HL-60 (cell line): ENCODE measurements at regions not wholly inside any gene's neighbourhood (a gene's known extent, or its start where the extent isn't known, plus 50 kb on each side); places are given as distances from the start of the nearest gene placed in this dataset.

ENCODE experiments used
- DNase-seq, 2 experiments: peaks; one replicate each; pipeline ENCODE4 v3.0.0-alpha.2; 2010 to 2020; ENCODE audit warnings: low read depth in 1 of 2, low spot score in 1 of 2
- H3K27ac ChIP-seq: fragments of 250-450 bp; sonication (Bioruptor Pico); replicated peaks from 2 replicates; pipeline ENCODE4 v1.5.1; 2020; ENCODE audit warnings: mild to moderate bottlenecking, moderate library complexity
- H3K27me3 ChIP-seq: fragments of 250-450 bp; sonication (Bioruptor Pico); 2 replicates; pipeline ENCODE4 v1.5.1; 2021; ENCODE audit warnings: mild to moderate bottlenecking, moderate library complexity; ENCODE audit not compliant: insufficient read depth, poor library complexity, severe bottlenecking
- H3K4me3 ChIP-seq: replicated peaks from 2 replicates; pipeline ENCODE4 v1.5.1; 2011; ENCODE audit warnings: mild to moderate bottlenecking, control low read depth, low read length; ENCODE audit not compliant: insufficient read depth
- GABPA ChIP-seq: IDR thresholded peaks from 2 replicates; pipeline ENCODE4 v1.6.1; 2012; ENCODE audit warnings: low read depth
- POLR2AphosphoS5 ChIP-seq: IDR thresholded peaks from 2 replicates; pipeline ENCODE4 v1.6.1; 2012; ENCODE audit warnings: low read depth
- SPI1 ChIP-seq: IDR thresholded peaks from 2 replicates; pipeline ENCODE4 v1.6.1; 2012; ENCODE audit warnings: low read depth, mild to moderate bottlenecking, borderline replicate concordance
- TF ChIP-seq, protein P1 (sequence below): IDR thresholded peaks from 2 replicates; pipeline ENCODE4 v1.6.1; 2012; ENCODE audit warnings: low read depth; ENCODE audit not compliant: insufficient replicate concordance
- TF ChIP-seq, protein P2 (sequence below): IDR thresholded peaks from one replicate; pipeline ENCODE4 v1.5.1; 2011; ENCODE audit warnings: low read length, control low read depth, inconsistent platforms; ENCODE audit not compliant: insufficient read depth

DNA sequence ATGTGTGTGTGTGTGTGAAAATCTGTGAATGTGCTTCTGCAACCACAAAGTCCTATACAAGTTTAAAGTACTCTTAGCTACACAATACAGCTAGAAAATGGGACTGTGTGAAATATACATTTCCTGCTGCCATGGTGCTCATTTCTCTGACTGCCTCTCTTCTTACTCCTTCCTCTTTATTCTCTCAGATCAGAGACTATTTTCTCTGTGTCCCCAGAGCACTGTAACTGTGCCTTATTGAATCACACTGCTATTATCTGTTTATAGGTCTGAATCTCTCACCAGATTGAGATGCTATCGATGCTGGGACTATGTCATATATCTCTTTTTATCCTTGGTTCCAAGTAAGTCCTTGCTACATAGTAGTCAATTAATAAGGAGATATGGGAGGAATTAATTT lies 217.9 kb upstream of the SLCO3A1 start:
- no peaks in the 10 kb centered on the region for H3K27me3 ChIP-seq
- no peak for DNase-seq
- no peak overlapping the region for H3K27ac ChIP-seq
- TF ChIP-seq, protein P1, sequence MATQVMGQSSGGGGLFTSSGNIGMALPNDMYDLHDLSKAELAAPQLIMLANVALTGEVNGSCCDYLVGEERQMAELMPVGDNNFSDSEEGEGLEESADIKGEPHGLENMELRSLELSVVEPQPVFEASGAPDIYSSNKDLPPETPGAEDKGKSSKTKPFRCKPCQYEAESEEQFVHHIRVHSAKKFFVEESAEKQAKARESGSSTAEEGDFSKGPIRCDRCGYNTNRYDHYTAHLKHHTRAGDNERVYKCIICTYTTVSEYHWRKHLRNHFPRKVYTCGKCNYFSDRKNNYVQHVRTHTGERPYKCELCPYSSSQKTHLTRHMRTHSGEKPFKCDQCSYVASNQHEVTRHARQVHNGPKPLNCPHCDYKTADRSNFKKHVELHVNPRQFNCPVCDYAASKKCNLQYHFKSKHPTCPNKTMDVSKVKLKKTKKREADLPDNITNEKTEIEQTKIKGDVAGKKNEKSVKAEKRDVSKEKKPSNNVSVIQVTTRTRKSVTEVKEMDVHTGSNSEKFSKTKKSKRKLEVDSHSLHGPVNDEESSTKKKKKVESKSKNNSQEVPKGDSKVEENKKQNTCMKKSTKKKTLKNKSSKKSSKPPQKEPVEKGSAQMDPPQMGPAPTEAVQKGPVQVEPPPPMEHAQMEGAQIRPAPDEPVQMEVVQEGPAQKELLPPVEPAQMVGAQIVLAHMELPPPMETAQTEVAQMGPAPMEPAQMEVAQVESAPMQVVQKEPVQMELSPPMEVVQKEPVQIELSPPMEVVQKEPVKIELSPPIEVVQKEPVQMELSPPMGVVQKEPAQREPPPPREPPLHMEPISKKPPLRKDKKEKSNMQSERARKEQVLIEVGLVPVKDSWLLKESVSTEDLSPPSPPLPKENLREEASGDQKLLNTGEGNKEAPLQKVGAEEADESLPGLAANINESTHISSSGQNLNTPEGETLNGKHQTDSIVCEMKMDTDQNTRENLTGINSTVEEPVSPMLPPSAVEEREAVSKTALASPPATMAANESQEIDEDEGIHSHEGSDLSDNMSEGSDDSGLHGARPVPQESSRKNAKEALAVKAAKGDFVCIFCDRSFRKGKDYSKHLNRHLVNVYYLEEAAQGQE, result no peak
- TF ChIP-seq, protein P2, sequence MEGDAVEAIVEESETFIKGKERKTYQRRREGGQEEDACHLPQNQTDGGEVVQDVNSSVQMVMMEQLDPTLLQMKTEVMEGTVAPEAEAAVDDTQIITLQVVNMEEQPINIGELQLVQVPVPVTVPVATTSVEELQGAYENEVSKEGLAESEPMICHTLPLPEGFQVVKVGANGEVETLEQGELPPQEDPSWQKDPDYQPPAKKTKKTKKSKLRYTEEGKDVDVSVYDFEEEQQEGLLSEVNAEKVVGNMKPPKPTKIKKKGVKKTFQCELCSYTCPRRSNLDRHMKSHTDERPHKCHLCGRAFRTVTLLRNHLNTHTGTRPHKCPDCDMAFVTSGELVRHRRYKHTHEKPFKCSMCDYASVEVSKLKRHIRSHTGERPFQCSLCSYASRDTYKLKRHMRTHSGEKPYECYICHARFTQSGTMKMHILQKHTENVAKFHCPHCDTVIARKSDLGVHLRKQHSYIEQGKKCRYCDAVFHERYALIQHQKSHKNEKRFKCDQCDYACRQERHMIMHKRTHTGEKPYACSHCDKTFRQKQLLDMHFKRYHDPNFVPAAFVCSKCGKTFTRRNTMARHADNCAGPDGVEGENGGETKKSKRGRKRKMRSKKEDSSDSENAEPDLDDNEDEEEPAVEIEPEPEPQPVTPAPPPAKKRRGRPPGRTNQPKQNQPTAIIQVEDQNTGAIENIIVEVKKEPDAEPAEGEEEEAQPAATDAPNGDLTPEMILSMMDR, result no peak
- TF ChIP-seq SPI1 (no peak), POLR2AphosphoS5 (no peak), GABPA (no peak)
- H3K4me3 ChIP-seq, result no peak overlapping the region

DNA sequence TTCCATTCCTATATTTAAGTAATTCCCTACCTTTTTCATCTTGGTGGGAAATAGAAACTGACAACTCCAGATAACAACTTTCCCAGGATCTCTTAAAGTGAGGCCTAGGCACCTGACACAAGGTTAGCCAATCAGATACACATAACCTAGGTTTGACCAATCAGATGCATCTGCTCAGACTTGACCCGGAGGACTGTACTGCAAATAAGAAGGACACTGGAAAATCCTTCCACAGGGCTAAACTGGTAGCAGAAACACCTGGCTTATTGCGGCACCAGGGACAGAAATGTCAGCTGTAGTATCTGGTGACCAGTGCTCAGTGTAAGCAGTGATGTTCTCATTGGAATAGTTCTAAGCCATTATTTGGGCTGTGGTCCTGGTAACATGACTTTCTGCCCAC lies 204.5 kb upstream of the SLCO3A1 start:
- no peak overlapping the region for H3K27ac ChIP-seq
- TF ChIP-seq SPI1 (no peak), POLR2AphosphoS5 (no peak)
- TF ChIP-seq, protein P1, result no peak
- TF ChIP-seq, protein P2, result no peak
- no peak overlapping the region for H3K4me3 ChIP-seq
- no peaks in the 10 kb centered on the region for H3K27me3 ChIP-seq
- no peak for DNase-seq

DNA sequence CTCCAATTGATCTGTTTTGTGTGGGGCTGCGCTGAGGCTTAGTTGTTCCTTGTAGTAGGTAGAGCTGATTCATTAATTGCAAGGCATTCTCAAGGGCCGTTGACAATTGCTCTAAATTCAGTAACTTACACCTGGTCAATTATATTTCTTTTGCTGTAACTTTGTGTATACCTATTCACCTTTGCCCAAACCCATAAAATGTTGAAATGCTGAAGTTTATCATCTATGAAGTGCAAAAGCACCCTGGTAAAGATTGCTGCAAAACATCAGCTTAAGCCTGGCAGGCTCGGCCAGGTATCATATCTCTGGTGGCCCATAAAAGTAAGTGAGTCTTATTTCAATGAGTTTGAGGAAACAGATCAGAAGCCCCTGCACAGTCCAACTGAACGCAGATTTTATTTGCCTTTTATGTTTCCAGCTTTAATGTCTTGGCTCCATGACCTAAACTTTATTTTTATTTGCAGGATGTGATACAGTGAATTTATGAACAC lies 203.6 kb upstream of the SLCO3A1 start:
- TF ChIP-seq, protein P2, result no peak
- TF ChIP-seq POLR2AphosphoS5 (no peak), GABPA (no peak), SPI1 (no peak)
- TF ChIP-seq, protein P1, result no peak
- DNase-seq, result no peak
- Histone ChIP-seq H3K4me3 (no peak overlapping the region), H3K27me3 (no peaks in the 10 kb centered on the region), H3K27ac (no peak overlapping the region)
